Testis (tissue), 2 donors: ENCODE measurements at regions not wholly inside any gene's neighbourhood (a gene's known extent, or its start where the extent isn't known, plus 50 kb on each side); places are given as distances from the start of the nearest gene placed in this dataset.

Source experiments
- POLR2A ChIP-seq: fragments of 450-650 bp; IDR thresholded peaks from one replicate; pipeline ENCODE4 v1.6.1; 2017; ENCODE audit warnings: antibody characterized with exemption, mild to moderate bottlenecking, moderate library complexity
- TF ChIP-seq, protein P1 (sequence below), 3 experiments: fragments of 450-650 bp in 2 of 3; fragments of 200-600 bp in 1 of 3; sonication (generic) in 1 of 3; IDR thresholded peaks; one replicate each; pipeline ENCODE4 v1.5.1; 2016 to 2019; ENCODE audit warnings: antibody characterized with exemption in 3 of 3, mild to moderate bottlenecking in 2 of 3, moderate library complexity in 1 of 3

DNA sequence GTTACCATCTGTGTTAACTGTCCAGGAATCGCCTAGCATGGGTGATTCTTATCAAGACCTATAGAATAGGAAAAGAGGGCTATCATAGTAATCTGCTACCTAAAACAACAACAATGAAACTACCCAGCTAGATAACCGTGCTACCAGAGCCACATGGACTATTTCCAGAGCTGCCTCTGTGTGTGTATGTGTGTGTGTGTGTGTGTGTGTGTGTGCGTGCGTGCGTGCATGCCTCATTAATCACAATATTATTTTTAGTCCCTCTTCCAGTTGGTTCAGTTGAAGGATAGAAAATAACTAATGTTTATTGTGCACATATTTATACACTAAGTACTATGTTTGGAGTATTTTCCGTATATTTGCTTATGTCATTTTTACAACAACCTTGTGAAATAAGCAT, 201.1 kb downstream of the SP3 start:
- TF ChIP-seq, protein P1, sequence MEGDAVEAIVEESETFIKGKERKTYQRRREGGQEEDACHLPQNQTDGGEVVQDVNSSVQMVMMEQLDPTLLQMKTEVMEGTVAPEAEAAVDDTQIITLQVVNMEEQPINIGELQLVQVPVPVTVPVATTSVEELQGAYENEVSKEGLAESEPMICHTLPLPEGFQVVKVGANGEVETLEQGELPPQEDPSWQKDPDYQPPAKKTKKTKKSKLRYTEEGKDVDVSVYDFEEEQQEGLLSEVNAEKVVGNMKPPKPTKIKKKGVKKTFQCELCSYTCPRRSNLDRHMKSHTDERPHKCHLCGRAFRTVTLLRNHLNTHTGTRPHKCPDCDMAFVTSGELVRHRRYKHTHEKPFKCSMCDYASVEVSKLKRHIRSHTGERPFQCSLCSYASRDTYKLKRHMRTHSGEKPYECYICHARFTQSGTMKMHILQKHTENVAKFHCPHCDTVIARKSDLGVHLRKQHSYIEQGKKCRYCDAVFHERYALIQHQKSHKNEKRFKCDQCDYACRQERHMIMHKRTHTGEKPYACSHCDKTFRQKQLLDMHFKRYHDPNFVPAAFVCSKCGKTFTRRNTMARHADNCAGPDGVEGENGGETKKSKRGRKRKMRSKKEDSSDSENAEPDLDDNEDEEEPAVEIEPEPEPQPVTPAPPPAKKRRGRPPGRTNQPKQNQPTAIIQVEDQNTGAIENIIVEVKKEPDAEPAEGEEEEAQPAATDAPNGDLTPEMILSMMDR (IDR thresholded peaks at IDR 0.05), result no peak
- TF ChIP-seq POLR2A, result no peak
